GM12891 (cell line): ENCODE measurements at regions not wholly inside any gene's neighbourhood (a gene's known extent, or its start where the extent isn't known, plus 50 kb on each side); places are given as distances from the start of the nearest gene placed in this dataset.

ENCODE experiments used
- PAX5 ChIP-seq: IDR thresholded peaks from 2 replicates; pipeline ENCODE4 v1.6.1; 2011; ENCODE audit warnings: low read length, moderate library complexity, mild to moderate bottlenecking; ENCODE audit not compliant: insufficient read depth, severe bottlenecking
- POLR2A ChIP-seq: IDR thresholded peaks from 2 replicates; pipeline ENCODE4 v1.6.1; 2011; ENCODE audit warnings: low read depth, low read length, control low read depth
- POLR2AphosphoS5 ChIP-seq: IDR thresholded peaks from 2 replicates; pipeline ENCODE4 v1.6.1; 2011; ENCODE audit warnings: low read depth, low read length, control low read depth
- POU2F2 ChIP-seq: IDR thresholded peaks from 2 replicates; pipeline ENCODE4 v1.6.1; 2011; ENCODE audit warnings: low read depth, mild to moderate bottlenecking, control low read depth, low read length, moderate library complexity
- SPI1 ChIP-seq: IDR thresholded peaks from 2 replicates; pipeline ENCODE4 v1.6.1; 2011; ENCODE audit warnings: low read depth, low read length, control low read depth
- TAF1 ChIP-seq: IDR thresholded peaks from 2 replicates; pipeline ENCODE4 v1.6.1; 2011; ENCODE audit warnings: low read depth, low read length, control low read depth

GRCh38 chr17:14781123-14781522, 480.2 kb downstream of the HS3ST3B1 start:
- TF ChIP-seq POLR2AphosphoS5 (no peak), POLR2A (no peak), TAF1 (no peak), SPI1 (no peak), PAX5 (no peak), POU2F2 (no peak)
